ENCODE measurements at regions not wholly inside any gene's neighbourhood (a gene's known extent, or its start where the extent isn't known, plus 50 kb on each side); places are given as distances from the start of the nearest gene placed in this dataset.

GRCh38 chr3:162029736-162030135 lies 533.1 kb downstream of the OTOL1 start:
- intact Hi-C loops (cut with DNase I), result loop anchor here (5.0 kb wide), 1 partner anchor 487 kb away; no protein-coding TSS in a partner anchor
- H3K27ac ChIP-seq, result no peak overlapping the region
- no peak for DNase-seq (ENCODE audit: extremely low spot score in 2 of 2)
- H3K4me1 ChIP-seq, result no peaks in the 10 kb centered on the region
- H3K9me3 ChIP-seq, result no peaks in the 10 kb centered on the region
- no peaks in the 10 kb centered on the region for H3K36me3 ChIP-seq
- no peaks in the 10 kb centered on the region for H3K27me3 ChIP-seq
- H3K4me3 ChIP-seq, result no peak overlapping the region
- no peak for TF ChIP-seq POLR2AphosphoS5 (IDR thresholded peaks at IDR 0.05; ENCODE audit: insufficient read depth in 1 of 2, low read depth in 1 of 2)
- TF ChIP-seq CTCF (IDR thresholded peaks at IDR 0.05), result no peak
- no peak for TF ChIP-seq POLR2A (IDR thresholded peaks at IDR 0.05)

GRCh38 chr3:162034368-162034767 lies 537.8 kb downstream of the OTOL1 start:
- no peaks in the 10 kb centered on the region for H3K36me3 ChIP-seq
- H3K9me3 ChIP-seq, result no peaks in the 10 kb centered on the region
- H3K4me1 ChIP-seq, result no peaks in the 10 kb centered on the region
- no peak overlapping the region for H3K27ac ChIP-seq
- H3K4me3 ChIP-seq, result no peak overlapping the region
- no peaks in the 10 kb centered on the region for H3K27me3 ChIP-seq
- no peak for DNase-seq (ENCODE audit: extremely low spot score in 2 of 2)
- intact Hi-C loops (cut with DNase I), result loop anchor here (5.0 kb wide), 1 partner anchor 492 kb away; no protein-coding TSS in a partner anchor
- TF ChIP-seq CTCF (IDR thresholded peaks at IDR 0.05) (no peak), POLR2A (IDR thresholded peaks at IDR 0.05) (no peak), POLR2AphosphoS5 (IDR thresholded peaks at IDR 0.05; ENCODE audit: insufficient read depth in 1 of 2, low read depth in 1 of 2) (no peak)

- Histone ChIP-seq H3K9me3 (no peaks in the 10 kb centered on the region), H3K27ac (no peak overlapping the region), H3K27me3 (no peaks in the 10 kb centered on the region), H3K4me1 (no peaks in the 10 kb centered on the region), H3K4me3 (no peak overlapping the region), H3K36me3 (no peaks in the 10 kb centered on the region)
- no peak for TF ChIP-seq POLR2A (IDR thresholded peaks at IDR 0.05)
- intact Hi-C loops (cut with DNase I), result no loop called here
- no peak for DNase-seq (ENCODE audit: extremely low spot score in 2 of 2)
These were observed 545.0 kb downstream of the OTOL1 start for GRCh38 chr3:162041622-162042021.

GRCh38 chr3:162052636-162053035 lies 556.0 kb downstream of the OTOL1 start:
- Histone ChIP-seq H3K27me3 (no peaks in the 10 kb centered on the region), H3K27ac (no peak overlapping the region), H3K4me1 (no peaks in the 10 kb centered on the region), H3K4me3 (no peak overlapping the region), H3K36me3 (no peaks in the 10 kb centered on the region), H3K9me3 (no peaks in the 10 kb centered on the region)
- no peak for TF ChIP-seq CTCF (IDR thresholded peaks at IDR 0.05)
- no peak for TF ChIP-seq POLR2A (IDR thresholded peaks at IDR 0.05)
- TF ChIP-seq POLR2AphosphoS5 (IDR thresholded peaks at IDR 0.05; ENCODE audit: insufficient read depth in 1 of 2, low read depth in 1 of 2), result no peak
- intact Hi-C loops (cut with DNase I), result no loop called here
- DNase-seq (ENCODE audit: extremely low spot score in 2 of 2), result no peak

GRCh38 chr3:162072656-162073164 lies 576.1 kb downstream of the OTOL1 start:
- H3K9me3 ChIP-seq, result no peaks in the 10 kb centered on the region
- intact Hi-C loops (cut with DNase I), result no loop called here

More at GRCh38 chr3:162072656-162073164, 576.1 kb downstream of the OTOL1 start:
- H3K4me3 ChIP-seq, result no peak overlapping the region
- no peak overlapping the region for H3K27ac ChIP-seq
- TF ChIP-seq POLR2AphosphoS5 (IDR thresholded peaks at IDR 0.05; ENCODE audit: insufficient read depth in 1 of 2, low read depth in 1 of 2) (no peak), POLR2A (IDR thresholded peaks at IDR 0.05) (no peak), CTCF (IDR thresholded peaks at IDR 0.05) (no peak)
- H3K36me3 ChIP-seq, result no peaks in the 10 kb centered on the region
- H3K27me3 ChIP-seq, result no peaks in the 10 kb centered on the region
- no peak for DNase-seq (ENCODE audit: extremely low spot score in 2 of 2)
- no peaks in the 10 kb centered on the region for H3K4me1 ChIP-seq
